SKM-1 (cell line): ENCODE measurements at regions not wholly inside any gene's neighbourhood (a gene's known extent, or its start where the extent isn't known, plus 50 kb on each side); places are given as distances from the start of the nearest gene placed in this dataset.

Experiments
- DNase-seq: peaks from one replicate; lab custom pipeline; 2025; ENCODE audit not compliant: unreplicated experiment; lab: John Stamatoyannopoulos, UW

DNA sequence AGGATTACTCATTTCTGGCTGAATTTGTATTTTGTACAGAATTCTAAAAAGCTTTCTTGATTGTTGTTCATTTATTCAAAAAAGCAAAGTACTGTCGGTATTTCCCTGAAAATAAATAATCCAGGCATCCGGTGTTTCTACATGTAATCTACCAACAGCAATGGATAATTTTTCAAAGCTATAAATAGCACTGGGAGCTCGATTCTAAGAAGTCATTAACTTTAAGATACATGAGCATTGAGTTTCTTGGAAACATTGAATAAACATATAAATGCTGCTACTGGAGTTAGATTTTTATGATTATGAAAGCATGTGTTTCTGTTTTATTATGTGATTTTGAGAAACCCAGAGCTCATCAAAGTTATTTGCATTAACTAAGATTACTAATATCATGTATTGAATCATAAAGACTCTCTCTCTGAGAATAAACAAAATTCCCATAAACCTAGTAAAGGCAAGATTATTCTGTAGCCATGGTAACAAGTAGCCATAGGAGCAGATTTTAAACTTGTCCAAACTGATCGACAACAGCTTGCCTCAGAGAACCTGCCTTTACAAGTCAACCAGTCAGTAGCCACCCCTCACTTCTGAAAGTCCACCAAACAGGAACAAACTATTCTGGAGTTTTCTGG is 197.0 kb downstream of the DRD1 start:
- DNase-seq: no peak

- no peak for DNase-seq
Observed at GRCh38 chr5:175246242-175246888, 197.6 kb downstream of the DRD1 start.

DNA sequence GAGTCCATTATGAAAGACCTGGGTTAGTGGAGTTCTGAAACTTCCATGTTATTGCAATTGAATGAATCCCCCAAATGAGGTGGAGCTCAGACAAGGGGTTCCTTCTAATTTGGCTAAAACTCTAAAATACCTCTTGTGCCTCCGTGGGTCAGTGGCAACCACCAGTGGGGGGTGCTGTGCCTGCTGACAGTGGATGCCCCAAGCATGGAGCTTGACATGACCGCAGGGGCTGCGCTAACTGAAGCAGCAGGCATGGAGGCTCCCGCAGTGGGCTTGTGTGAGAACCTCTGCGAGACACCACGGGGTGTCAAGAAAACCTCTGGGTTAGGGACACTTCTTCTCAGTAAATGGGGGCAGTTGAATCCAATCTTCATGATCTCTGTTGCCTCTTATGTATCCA is 200.5 kb downstream of the DRD1 start:
- no peak for DNase-seq

DNA sequence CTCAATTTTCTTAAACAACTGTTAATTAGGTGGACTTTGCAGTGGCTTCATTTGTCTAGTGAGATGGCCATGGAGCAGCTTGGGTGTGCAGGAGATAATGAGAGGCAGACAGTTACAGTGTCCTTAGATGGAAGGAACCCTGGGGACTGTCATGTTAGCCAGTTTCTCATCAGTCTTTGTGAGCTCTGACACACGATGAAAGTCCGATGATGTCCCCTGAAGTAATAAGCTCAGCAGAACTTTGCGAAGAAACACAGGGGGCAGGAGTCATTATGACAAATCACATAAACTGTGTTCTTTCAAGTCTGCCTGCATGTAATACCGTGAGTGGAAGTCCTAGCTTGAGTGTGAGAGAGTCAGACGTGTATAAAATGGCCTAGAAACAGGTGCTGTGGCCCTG is 201.8 kb downstream of the DRD1 start:
- DNase-seq: no peak

DNA sequence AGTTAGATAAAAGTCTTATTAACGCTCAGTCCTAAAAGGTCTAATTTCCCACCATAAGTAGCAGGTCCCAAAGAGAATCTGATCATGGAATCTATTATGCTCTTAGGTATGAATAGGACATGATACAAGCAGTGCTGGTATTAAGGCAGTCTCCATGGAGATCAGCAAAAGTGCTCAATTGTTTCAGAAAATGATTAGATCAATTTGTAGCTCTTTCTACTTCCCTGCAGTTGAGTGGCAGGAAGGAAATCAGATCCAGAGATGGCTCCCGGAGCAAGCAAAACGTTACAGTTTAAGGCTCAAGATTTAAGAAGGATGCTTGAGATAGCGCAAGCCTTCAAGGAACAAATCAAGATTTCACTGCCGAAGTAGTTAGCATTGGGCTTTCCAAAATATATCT is 205.7 kb downstream of the DRD1 start:
- DNase-seq: no peak

DNA sequence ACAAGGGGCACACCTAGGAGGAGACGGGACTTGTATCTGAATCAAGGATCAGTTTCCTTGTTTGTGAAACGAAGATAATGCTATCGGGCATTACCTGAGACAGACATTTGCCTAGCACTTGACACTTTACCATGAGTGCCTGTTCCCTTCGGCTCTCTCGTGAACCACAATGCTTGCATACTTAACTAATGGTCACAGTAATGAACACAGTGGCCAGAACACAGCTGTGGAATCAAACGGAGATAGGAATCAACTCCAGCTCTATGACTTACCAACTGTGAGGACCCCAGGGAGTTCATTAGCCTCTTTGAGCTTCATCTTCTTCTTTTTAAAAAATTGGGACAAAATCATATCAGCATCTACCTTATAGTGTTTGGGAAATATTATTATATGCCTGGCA is 207.8 kb downstream of the DRD1 start:
- no peak for DNase-seq

DNA sequence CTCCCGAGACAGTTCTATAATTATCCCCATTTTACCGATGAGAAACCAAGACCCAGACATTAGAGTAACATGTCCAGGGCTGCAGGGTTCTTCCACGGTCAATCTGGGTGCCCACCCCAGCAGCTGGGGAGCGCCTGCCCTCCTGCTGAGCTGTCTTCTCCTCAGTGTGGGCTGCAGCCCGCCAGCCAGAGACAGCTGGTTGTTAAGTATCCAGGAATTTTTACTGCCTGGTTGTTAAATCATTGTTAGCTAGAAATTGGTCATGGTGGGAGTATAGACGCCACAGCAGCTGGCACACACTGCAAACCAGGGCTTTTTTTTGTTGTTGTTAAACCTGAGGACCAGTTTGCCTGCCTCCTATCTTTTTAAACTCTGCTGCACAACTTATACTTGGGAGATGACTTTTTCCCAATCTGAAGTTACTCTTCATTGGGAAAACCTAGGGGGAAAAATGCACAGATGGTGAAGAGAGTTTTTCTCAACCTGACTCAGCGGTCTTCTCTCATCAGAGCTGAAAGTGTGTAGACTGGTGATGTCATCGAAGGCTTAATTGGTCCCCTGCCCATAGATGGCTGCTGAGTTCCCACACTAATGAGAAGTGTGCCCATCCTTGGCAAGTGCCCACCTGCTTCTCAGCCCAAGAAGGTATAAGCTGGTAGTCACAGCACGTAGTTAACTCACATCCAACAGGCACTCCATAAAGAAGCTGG is 208.6 kb downstream of the DRD1 start:
- DNase-seq: no peak

DNA sequence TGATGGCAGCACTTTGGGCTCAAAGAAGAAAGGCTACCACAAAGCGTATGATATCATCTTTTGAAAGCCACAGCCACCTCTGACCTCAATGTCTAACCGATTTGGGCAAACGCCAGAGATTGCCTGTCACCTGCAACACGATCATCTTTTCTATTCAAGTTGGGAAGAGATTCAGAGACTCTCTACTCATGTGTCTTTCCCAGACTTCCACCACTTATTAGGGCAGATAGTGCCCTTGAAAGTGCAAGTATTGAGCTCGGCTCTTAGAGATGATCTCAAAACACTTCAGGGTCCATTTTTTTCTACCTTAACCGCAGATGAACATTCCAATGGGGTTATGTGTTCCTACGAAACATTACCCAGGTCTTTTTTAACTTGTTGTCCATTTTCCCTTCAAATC is 213.7 kb downstream of the DRD1 start:
- DNase-seq: no peak

GRCh38 chr5:175226506-175226905 is 217.5 kb downstream of the DRD1 start:
- no peak for DNase-seq

DNA sequence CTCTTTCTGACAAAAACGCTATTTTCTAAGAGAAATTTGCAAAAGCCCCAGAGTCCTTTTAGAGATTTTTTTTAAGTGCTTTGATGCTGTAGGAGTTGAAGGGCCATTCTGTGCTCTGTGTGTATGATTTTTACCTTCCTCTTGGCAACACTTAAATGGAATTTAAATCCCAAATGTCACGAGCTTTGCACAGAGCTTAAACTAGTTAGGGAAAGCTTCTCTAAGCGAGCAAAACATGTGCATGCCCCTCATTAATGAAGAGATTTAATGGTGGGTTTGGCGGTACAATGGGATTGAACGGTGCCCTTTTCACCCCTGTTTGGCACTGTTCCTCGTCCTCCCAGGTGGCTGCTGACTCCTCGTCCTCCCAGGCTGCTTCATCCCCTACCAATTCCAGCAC is 220.7 kb downstream of the DRD1 start:
- DNase-seq: no peak

- DNase-seq: no peak
Observed at GRCh38 chr5:175222621-175223020, 221.4 kb downstream of the DRD1 start.

DNA sequence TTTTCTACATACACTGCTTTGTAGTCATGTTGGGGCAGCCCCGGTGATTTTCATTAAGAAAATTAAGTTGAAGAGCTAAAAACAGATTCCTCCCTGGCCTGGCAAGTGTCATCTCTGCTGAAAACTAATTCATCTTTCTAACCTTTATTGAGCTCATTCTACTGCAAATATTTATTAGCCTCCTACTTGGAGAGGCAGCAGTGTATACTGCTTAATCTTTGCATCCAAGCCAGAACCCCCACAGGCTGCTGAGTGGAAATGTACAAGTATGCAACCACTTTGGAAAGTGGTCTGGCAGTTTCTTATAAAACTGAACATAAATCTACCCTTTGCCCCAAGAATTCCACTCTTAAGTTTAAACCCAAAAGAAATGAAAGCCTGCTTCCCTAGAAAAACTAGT is 223.4 kb downstream of the DRD1 start:
- DNase-seq: no peak

- DNase-seq: no peak
Observed at GRCh38 chr5:175219366-175219765, 224.6 kb downstream of the DRD1 start.

- DNase-seq: no peak
Observed at GRCh38 chr5:175216991-175217390, 227.0 kb downstream of the DRD1 start.

- DNase-seq: no peak
Observed at GRCh38 chr5:175215906-175216305, 228.1 kb downstream of the DRD1 start.

- no peak for DNase-seq
Observed at GRCh38 chr5:175214152-175214551, 229.8 kb downstream of the DRD1 start.

- DNase-seq: no peak
Observed at GRCh38 chr5:175211956-175212756, 231.8 kb downstream of the DRD1 start.

DNA sequence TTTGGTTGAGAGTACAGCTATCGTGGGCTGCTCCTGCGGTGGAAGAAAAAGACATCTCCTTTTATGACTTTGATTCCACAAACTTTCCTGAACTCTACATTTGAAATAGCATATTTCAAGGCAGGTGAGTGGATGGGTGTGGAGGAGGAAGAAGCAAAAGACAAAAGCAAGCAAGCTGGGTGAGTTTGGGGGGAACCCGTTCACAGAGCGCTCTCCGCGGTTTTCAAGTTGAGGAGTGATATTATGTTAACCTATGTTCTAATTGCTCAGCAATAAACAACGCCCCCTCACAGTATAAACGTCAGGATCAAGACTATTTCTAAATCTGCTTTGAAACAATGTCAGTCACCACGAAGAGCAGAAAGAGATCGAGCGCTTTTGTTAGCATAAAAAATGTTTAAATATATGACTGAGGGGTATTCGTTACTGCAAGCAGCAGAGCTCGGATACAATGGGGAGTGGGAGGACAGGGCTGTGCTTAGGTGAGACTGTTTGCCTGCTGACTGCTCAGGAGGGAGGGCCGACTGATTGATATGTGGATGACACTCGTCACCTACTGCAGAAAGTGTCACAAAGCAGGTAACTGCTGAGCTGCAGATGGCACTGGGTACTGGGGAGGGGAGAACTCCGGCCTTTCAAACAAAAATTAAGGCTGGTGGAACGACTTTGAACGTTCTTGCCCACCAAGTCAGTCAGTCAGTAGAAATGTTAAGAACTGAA is 236.5 kb downstream of the DRD1 start:
- no peak for DNase-seq

- no peak for DNase-seq
Observed at GRCh38 chr5:175206669-175207068, 237.3 kb downstream of the DRD1 start.

GRCh38 chr5:175202463-175203068 is 241.4 kb downstream of the DRD1 start:
- DNase-seq: no peak

GRCh38 chr5:175201393-175201792 is 242.6 kb downstream of the DRD1 start:
- no peak for DNase-seq
